Stimulated activated CD8-positive, alpha-beta memory T cell treated with anti-CD3 and anti-CD28 coated beads, Interleukin-7, amount 100 ng/mL, for 48 hours (primary cell): ENCODE measurements at regions not wholly inside any gene's neighbourhood (a gene's known extent, or its start where the extent isn't known, plus 50 kb on each side); places are given as distances from the start of the nearest gene placed in this dataset.

Experiments used
- DNase-seq, 2 donors: peaks; one replicate each; pipeline ENCODE4 v3.0.0-alpha.2; 2020; ENCODE audit warnings: low read depth in 1 of 2; ENCODE audit errors: extremely low read depth in 1 of 2

GRCh38 chr7:131117439-131117838, 210.2 kb upstream of the MKLN1 start:
- DNase-seq, result no peak

GRCh38 chr7:131119381-131119780, 208.3 kb upstream of the MKLN1 start:
- no peak for DNase-seq

DNA sequence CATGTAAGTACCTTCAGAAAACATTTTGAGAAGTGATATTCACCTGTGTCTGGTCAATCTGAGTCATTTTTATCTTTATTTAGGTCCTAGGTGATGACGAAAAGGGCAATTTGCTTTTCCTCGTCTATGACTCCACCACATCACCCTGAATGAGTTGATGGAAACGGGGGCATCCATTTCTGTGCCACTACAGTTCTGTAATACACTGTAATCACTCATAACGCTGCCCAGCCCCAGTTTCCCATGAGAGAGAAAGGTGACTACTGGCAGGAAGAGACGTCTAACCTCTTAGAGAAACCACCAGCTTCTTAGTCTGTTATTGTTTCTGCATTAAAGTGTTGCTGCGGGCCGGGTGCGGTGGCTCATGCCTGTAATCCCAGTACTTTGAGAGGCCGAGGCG, 205.3 kb upstream of the MKLN1 start:
- no peak for DNase-seq

- no peak for DNase-seq
Observed at GRCh38 chr7:131124001-131124629, 203.6 kb upstream of the MKLN1 start.

DNA sequence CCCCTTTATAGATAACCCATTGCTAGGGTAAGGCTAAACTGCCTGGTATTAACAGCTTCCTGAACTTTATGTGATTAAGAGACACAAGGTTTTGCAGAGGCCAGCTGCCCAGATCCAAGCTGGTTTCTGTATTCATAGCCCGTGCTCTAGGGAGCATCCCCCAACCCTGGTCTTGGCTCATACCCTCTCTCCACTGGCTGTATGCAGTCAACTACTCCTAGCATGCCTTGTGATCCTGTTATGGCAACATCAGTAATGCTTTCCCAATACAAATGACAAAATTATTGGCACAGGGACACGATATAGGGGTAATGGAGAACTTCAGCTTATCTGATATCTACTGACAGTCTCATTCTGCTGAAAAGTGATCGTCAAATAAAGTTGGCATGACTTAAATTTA, 202.8 kb upstream of the MKLN1 start:
- no peak for DNase-seq

DNA sequence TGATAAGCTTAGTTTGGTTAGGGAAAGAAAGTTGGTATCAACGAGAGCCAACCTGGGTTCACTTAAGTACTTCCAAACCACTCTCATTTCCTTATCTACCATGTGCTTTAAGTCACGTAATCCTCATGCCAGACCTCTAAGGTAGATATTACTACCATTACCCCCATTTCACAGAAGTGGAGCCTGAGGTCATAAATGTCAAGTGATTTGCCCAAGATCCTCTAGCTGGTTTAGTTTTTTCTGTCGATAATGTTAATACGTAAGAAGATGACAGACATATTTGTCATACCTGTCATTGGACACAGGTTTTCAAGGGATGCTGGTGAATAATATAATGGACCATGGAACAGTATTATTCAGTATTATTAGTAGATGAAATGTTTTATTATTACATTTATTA, 197.4 kb upstream of the MKLN1 start:
- DNase-seq, result no peak

DNA sequence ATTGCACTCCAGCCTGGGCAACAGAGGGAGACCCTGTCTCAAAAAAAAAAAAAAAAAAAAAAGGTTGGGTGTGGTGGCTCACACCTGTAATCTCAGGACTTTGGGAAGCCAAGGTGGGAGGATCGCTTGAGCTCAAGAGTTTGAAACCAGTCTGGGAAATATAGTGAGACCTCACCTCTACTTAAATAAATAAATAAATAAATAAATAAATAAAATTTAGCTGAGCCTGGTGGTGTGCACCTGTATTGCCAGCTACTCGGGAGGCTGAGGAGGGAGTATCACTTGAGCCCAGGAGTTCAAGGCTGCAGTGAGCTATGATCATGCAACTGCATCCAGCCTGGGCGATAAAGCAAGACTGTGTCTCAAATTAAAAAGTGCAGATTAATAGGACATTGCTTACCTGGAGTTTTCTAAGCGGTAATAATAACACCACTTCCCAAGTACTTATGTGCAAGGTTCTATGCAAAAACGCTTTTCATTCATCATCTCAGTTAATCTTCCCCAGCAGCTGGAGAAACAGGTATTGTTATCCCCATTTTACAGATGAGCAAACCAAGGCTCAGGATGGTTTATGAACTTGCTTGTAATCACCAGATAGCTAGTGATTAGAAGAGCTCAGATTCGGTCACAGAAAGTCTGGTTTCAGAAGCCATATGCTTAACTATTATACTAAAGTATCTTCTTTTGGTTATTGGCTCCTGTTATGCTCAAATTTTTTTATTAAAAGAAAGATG, 196.5 kb upstream of the MKLN1 start:
- DNase-seq, result no peak

GRCh38 chr7:131131746-131132431, 195.8 kb upstream of the MKLN1 start:
- DNase-seq, result no peak

- DNase-seq, result no peak
Observed at GRCh38 chr7:131139462-131139861, 188.2 kb upstream of the MKLN1 start.

GRCh38 chr7:131141443-131141967, 186.2 kb upstream of the MKLN1 start:
- DNase-seq, result no peak

DNA sequence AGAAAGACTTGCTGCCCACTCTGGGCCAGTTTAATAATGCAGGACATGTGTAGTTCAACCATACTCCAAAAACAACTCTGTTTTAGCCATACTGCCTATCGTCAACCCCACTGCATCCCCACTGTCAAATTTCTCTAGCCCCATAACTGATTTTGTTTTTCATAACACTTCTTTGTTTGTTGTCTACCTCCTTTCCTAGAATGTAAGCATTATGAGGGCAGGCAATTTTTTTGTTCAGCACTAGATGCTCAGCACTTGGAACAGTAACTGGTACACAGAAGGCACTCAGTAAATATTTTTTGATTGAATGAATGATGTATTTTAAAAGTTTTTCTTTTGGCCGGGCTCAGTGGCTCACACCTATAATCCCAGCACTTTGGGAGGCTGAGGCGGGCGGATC, 183.8 kb upstream of the MKLN1 start:
- no peak for DNase-seq

- DNase-seq, result no peak
Observed at GRCh38 chr7:131145026-131145425, 182.7 kb upstream of the MKLN1 start.

- no peak for DNase-seq
Observed at GRCh38 chr7:131145770-131146169, 181.9 kb upstream of the MKLN1 start.

DNA sequence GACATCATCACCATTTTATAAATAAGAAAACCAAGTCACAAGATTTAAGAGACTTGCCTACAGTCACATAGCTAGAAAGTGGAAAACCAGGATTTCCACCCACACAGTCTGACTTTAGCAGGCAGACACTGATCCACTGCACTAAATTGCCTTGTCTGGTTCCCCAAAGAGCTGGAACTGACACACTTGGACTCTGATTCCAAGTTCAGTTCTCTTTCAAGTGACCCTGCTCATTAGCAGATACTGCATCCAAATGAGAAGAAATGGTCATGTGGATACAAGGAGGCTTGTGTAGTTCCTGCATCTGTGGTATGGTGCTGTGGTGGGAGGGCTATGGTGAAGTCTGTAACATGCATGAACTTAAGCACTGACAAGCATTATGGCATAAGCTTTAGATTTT, 180.1 kb upstream of the MKLN1 start:
- no peak for DNase-seq

DNA sequence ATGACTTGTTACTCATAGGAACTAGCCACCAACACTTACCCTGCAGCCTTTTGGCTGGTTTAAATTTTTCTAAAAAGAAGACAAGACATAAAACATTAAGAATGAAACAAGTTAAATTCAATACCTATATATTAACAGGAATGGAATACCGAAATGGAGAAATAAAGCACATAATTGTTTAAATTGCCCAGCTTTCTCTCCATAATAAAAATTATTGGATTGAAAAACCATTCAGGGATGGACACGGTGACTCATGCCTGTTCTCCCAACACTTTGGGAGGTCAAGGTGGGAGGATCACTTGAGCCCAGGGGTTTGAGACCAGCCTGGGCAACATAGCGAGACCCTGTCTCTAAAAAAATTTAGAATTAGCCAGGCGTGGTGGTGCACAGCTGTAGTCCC, 179.4 kb upstream of the MKLN1 start:
- DNase-seq, result no peak

DNA sequence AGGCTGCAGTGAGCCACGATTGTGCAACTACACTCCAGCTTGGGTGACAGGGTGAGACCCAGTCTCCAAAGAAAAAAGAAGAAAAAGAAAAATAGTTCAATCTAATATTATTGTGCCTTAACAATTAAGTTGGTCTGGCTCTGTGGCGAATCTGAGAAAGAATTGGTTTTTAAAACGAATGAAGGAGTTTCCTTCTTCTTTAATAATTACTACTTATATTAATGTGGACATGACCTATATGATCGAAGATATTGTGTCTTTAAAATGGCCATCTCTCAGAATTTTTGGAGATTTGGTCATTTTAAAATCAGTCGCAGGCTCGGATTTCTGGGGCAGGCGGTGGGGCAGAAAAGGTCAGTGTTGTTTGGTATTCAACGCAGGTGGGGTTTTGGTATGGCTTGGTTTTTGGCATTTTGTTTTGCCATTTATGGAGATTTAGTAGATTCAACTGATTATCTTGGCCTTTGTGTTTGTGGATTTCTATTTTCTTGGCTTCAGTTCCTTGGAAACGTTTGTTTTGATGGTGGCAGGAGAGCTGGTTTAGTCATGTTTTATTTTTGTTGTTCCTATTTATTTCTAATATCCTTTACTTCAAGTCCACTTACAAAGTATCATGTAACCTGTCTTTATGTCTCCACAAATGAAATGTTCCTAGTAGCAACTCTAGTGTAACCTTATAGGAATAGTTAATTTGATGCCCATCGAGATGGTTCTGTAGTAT, 178.8 kb upstream of the MKLN1 start:
- DNase-seq, result no peak

DNA sequence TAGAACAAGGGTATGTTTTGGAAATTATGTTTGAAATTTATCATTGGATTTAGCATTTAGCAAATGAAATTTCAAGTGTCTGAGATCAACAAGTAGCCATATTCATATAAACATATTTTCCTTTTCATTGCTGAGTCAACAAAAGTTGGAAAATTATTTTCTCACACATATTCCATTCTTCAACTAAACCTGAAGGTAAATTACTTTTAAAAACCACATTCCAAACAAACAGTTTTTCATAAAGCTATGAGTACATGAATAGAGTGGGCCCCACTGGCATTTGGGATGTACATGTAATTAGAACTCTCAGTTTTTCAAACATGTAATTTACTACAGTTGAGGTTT, 178.3 kb upstream of the MKLN1 start:
- no peak for DNase-seq

- DNase-seq, result no peak
Observed at GRCh38 chr7:131149840-131150239, 177.8 kb upstream of the MKLN1 start.

- DNase-seq, result no peak
Observed at GRCh38 chr7:131151034-131151433, 176.6 kb upstream of the MKLN1 start.

DNA sequence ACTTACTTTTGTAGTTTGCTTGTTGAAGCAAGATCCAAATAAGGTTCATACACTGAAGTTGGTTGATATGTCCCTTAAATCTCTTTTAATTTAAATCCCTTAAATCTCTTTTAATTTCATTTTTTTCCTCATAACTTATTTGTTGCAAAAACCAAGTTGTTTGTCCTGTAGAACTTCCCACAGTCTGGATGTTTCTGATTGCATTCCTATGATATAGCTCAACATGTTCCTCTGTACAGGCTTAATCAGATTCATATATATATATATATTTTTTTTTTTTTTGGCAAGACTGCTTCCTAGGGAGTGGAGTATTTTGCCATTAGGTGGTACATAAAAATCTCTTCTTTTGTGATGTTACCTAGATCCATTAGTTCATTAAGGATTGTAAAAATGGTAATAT, 174.9 kb upstream of the MKLN1 start:
- no peak for DNase-seq

GRCh38 chr7:131154380-131154779, 173.3 kb upstream of the MKLN1 start:
- DNase-seq, result no peak
